Activated CD8-positive, alpha-beta memory T cell treated with anti-CD3 and anti-CD28 coated beads, Interleukin-2, amount 10 ng/mL, durations not matched to agents 7 days and 5 days (primary cell): ENCODE measurements at regions not wholly inside any gene's neighbourhood (a gene's known extent, or its start where the extent isn't known, plus 50 kb on each side); places are given as distances from the start of the nearest gene placed in this dataset.

ENCODE experiments used
- ATAC-seq: fragments of 150-1000 bp; cut with Tn5 transposase; one replicate; pipeline ENCODE4 v1.10.0; 2021; ENCODE audit warnings: moderate library complexity
- CTCF ChIA-PET: fragments of 350-600 bp; sonication (Branson Sonifier 250); formaldehyde crosslinking; loops from one replicate; lab custom pipeline; 2021; ENCODE audit warnings: antibody characterized with exemption; lab: Charles Lee
- DNase-seq: peaks from one replicate; pipeline ENCODE4 v3.0.0-alpha.2; 2020
- H3K27ac Mint-ChIP-seq: one replicate; pipeline ENCODE4 v1.8.0; 2021; ENCODE audit warnings: mild to moderate bottlenecking, mixed read lengths
- H3K27me3 Mint-ChIP-seq: one replicate; pipeline ENCODE4 v1.8.0; 2021; ENCODE audit warnings: mixed read lengths
- H3K36me3 Mint-ChIP-seq: one replicate; pipeline ENCODE4 v1.8.0; 2021; ENCODE audit warnings: mild to moderate bottlenecking, mixed read lengths
- H3K4me1 Mint-ChIP-seq: one replicate; pipeline ENCODE4 v1.8.0; 2021; ENCODE audit warnings: mixed read lengths
- H3K4me3 Mint-ChIP-seq: one replicate; pipeline ENCODE4 v1.8.0; 2021; ENCODE audit warnings: mild to moderate bottlenecking, moderate library complexity, mixed read lengths
- H3K9me3 Mint-ChIP-seq: one replicate; pipeline ENCODE4 v1.8.0; 2022; ENCODE audit warnings: low read depth, mixed read lengths

DNA sequence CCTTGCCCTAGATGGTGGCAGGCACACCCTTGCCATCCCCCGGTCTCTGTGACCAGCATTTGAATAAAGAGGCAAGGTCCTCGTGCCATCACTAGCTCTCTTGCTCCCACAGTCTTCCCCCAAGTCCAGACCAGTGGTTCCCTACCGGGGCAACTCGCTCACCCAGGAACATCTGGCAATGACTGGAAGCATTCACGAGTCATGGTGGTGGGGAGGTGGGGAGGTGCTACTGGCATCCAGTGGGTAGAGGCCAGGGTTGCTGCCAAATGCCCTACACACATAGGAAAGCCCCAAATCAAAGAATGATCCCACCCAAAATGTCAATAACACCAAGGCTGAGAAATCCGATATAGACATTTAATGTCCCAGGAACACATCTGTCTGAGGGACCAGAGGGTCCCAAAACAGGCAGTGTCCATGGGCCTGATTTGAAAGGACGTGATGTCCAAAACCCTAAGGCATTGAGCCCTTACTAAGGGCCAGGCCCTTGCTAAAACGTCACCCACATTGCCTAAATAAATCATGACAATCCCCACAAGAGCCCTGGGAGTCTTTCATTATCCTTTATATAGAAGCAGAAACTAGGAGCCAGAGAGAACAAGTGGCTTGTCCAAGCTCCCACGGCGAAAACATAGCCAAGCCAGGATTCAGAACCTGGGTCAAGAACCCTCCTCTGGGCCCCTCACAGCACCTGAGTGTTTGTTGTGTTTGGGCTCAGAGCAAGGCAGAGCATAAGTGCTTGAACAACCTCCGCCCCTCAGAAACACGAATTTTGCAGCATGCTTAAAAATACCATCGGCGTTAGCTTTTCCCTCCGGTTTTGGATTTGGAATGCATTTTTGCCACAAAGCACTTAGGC is 119.3 kb upstream of the WWC1 start:
- CTCF ChIA-PET, result no interaction called here
- no peak for ATAC-seq
- no peak overlapping the region for H3K4me3 Mint-ChIP-seq
- no peaks in the 10 kb centered on the region for H3K9me3 Mint-ChIP-seq
- no peak for DNase-seq
- no peaks in the 10 kb centered on the region for H3K27me3 Mint-ChIP-seq
- H3K36me3 Mint-ChIP-seq, result no peaks in the 10 kb centered on the region
- no peak overlapping the region for H3K27ac Mint-ChIP-seq
- no peaks in the 10 kb centered on the region for H3K4me1 Mint-ChIP-seq

DNA sequence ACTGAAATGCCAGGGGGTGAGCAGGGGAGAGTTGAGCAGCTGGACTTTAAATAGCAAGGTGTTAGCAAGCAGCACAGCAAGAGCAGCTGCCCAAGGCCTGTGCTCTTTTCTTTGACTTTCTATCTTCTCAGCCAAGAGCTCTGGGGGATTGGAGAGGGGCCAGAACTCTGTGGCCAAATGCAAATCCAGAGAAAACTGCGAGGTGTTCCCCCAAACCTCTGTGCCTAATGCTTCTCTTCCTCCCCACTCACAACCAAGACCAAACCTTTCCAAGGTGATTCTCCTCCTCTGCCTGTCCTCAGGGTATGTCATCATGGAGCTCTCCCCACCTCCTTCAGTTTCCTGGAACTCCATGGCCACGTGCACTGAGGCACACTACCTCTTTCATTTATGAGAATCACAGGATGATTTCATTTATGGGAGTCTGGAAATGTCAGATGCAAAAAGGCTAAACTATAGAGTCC is 118.7 kb upstream of the WWC1 start:
- H3K9me3 Mint-ChIP-seq, result no peaks in the 10 kb centered on the region
- no peaks in the 10 kb centered on the region for H3K27me3 Mint-ChIP-seq
- no peak for ATAC-seq
- DNase-seq, result no peak
- H3K4me3 Mint-ChIP-seq, result no peak overlapping the region
- CTCF ChIA-PET, result no interaction called here
- H3K27ac Mint-ChIP-seq, result no peak overlapping the region
- H3K4me1 Mint-ChIP-seq, result no peaks in the 10 kb centered on the region
- H3K36me3 Mint-ChIP-seq, result no peaks in the 10 kb centered on the region

GRCh38 chr5:168174376-168174775 is 117.1 kb upstream of the WWC1 start:
- no peaks in the 10 kb centered on the region for H3K36me3 Mint-ChIP-seq
- no peak overlapping the region for H3K4me3 Mint-ChIP-seq
- no peaks in the 10 kb centered on the region for H3K9me3 Mint-ChIP-seq
- DNase-seq, result no peak
- no peaks in the 10 kb centered on the region for H3K27me3 Mint-ChIP-seq
- ATAC-seq, result no peak
- CTCF ChIA-PET, result no interaction called here
- H3K27ac Mint-ChIP-seq, result no peak overlapping the region
- no peaks in the 10 kb centered on the region for H3K4me1 Mint-ChIP-seq

- no peak for DNase-seq
- Mint-ChIP-seq H3K4me1 (no peaks in the 10 kb centered on the region), H3K4me3 (no peak overlapping the region), H3K36me3 (no peaks in the 10 kb centered on the region), H3K27me3 (no peaks in the 10 kb centered on the region), H3K9me3 (no peaks in the 10 kb centered on the region), H3K27ac (no peak overlapping the region)
- CTCF ChIA-PET, result no interaction called here
- no peak for ATAC-seq
Measured at GRCh38 chr5:168176251-168176650, 115.2 kb upstream of the WWC1 start.

DNA sequence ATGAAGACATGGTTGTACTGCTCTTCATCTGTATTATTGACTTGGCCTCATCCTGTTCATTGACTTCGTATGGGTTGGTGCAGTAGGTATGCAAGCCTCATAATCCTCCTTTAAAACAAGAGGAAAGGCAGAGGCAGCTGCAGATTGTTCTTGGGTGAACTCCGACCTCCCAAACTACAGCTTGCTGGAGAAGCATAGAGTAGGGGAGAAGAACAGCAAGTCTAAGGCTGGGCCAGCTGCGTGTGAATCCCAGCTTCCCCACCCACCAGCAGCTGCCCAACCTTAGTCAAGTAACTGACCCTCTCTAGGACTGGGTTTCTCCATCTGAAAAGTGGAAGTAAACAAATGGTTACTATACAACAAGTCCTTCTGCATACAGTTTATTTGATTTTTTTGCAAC is 114.5 kb upstream of the WWC1 start:
- Mint-ChIP-seq H3K4me1 (no peaks in the 10 kb centered on the region), H3K36me3 (no peaks in the 10 kb centered on the region)
- CTCF ChIA-PET, result no interaction called here

GRCh38 chr5:168177831-168178450 is 113.5 kb upstream of the WWC1 start:
- H3K27me3 Mint-ChIP-seq, result no peaks in the 10 kb centered on the region
- no peaks in the 10 kb centered on the region for H3K9me3 Mint-ChIP-seq
- H3K36me3 Mint-ChIP-seq, result no peaks in the 10 kb centered on the region
- DNase-seq (no peak), ATAC-seq (no peak)
- H3K27ac Mint-ChIP-seq, result no peak overlapping the region
- no peaks in the 10 kb centered on the region for H3K4me1 Mint-ChIP-seq
- H3K4me3 Mint-ChIP-seq, result no peak overlapping the region
- CTCF ChIA-PET, result no interaction called here

More for the DNA sequence above, 114.5 kb upstream of the WWC1 start:
- DNase-seq, result no peak
- H3K27ac Mint-ChIP-seq, result no peak overlapping the region
- no peaks in the 10 kb centered on the region for H3K9me3 Mint-ChIP-seq
- no peak overlapping the region for H3K4me3 Mint-ChIP-seq
- ATAC-seq, result no peak
- no peaks in the 10 kb centered on the region for H3K27me3 Mint-ChIP-seq

GRCh38 chr5:168179192-168179593 is 112.3 kb upstream of the WWC1 start:
- Mint-ChIP-seq H3K4me3 (no peak overlapping the region), H3K36me3 (no peaks in the 10 kb centered on the region), H3K27me3 (no peaks in the 10 kb centered on the region), H3K4me1 (no peaks in the 10 kb centered on the region), H3K9me3 (no peaks in the 10 kb centered on the region), H3K27ac (no peak overlapping the region)
- DNase-seq (no peak), ATAC-seq (no peak)
- CTCF ChIA-PET, result no interaction called here

DNA sequence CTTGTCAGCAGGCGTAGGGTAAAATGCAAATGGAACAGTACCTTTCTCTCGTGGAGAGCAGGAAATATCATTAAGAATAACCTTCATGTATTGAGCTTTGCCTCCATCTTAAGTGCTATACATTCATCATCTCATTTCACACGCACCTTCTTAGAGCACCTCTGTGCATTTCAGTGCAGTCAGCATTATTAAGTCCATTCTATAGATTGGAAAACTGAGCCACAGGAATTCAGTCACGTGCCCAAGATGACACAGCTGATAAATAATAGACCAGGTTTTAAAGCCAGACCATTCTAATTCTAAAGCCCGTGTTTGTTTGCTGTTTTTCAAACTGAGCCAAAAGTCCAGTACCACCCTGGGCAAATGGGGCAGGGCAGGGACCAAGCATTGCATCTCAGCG is 109.2 kb upstream of the WWC1 start:
- ATAC-seq (no peak), DNase-seq (no peak)
- Mint-ChIP-seq H3K36me3 (no peaks in the 10 kb centered on the region), H3K4me1 (no peaks in the 10 kb centered on the region), H3K27me3 (no peaks in the 10 kb centered on the region), H3K9me3 (no peaks in the 10 kb centered on the region), H3K27ac (no peak overlapping the region), H3K4me3 (no peak overlapping the region)
- CTCF ChIA-PET, result no interaction called here

GRCh38 chr5:168184103-168184502 is 107.3 kb upstream of the WWC1 start:
- Mint-ChIP-seq H3K27me3 (no peaks in the 10 kb centered on the region), H3K36me3 (no peaks in the 10 kb centered on the region), H3K27ac (no peak overlapping the region), H3K4me3 (no peak overlapping the region), H3K4me1 (no peaks in the 10 kb centered on the region), H3K9me3 (no peaks in the 10 kb centered on the region)
- CTCF ChIA-PET, result no interaction called here
- DNase-seq, result no peak
- ATAC-seq, result no peak

GRCh38 chr5:168186289-168187074 is 105.0 kb upstream of the WWC1 start:
- Mint-ChIP-seq H3K4me3 (no peak overlapping the region), H3K27me3 (no peaks in the 10 kb centered on the region), H3K4me1 (no peaks in the 10 kb centered on the region), H3K27ac (no peak overlapping the region), H3K36me3 (no peaks in the 10 kb centered on the region), H3K9me3 (no peaks in the 10 kb centered on the region)
- CTCF ChIA-PET, result no interaction called here
- ATAC-seq (no peak), DNase-seq (no peak)

DNA sequence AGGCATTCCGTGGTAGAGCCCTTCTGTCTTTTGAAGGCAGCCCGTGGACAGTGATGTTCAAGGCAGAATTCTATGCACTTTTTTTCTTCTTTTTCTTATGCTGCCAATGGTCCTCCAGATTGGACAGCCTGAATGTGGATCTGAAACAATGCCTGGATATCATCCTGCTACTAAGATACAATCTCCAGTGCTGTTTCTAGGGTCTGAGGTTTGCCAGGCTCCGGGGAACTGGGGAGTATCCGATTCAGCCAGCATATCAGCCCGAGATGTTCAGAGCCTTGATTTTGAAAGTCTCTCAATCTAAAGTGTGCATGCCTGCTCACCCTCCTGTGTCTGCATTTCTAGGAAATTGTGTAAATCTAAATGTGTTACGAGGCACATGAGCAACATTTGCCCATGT is 103.8 kb upstream of the WWC1 start:
- Mint-ChIP-seq H3K36me3 (no peaks in the 10 kb centered on the region), H3K4me1 (no peaks in the 10 kb centered on the region), H3K27me3 (peaks cover 2% of the 10 kb centered on the region), H3K9me3 (no peaks in the 10 kb centered on the region), H3K4me3 (no peak overlapping the region), H3K27ac (no peak overlapping the region)
- CTCF ChIA-PET, result no interaction called here
- ATAC-seq (no peak), DNase-seq (no peak)

DNA sequence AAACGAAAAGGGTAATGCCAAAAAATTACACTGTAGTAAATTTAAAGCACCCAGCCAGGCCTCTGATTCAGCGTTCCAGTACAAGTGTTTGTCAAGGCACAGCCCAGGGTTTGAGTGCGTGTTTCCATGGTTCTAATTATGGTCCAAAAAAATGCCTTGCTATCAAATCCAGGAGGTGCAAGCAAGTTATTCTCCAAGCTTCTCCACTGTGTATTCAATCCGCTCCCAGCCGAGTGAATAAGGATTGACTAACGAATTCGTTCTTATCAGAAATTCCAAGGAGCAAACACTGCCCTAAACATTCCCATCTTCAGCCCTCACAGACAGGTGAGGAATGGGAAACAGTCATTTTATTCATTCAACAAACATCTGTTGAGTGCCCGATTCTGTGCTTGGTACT is 103.3 kb upstream of the WWC1 start:
- H3K27ac Mint-ChIP-seq, result no peak overlapping the region
- no peak overlapping the region for H3K4me3 Mint-ChIP-seq
- no peaks in the 10 kb centered on the region for H3K36me3 Mint-ChIP-seq
- H3K9me3 Mint-ChIP-seq, result no peaks in the 10 kb centered on the region
- DNase-seq (no peak), ATAC-seq (no peak)
- no peaks in the 10 kb centered on the region for H3K4me1 Mint-ChIP-seq
- peaks cover 2% of the 10 kb centered on the region for H3K27me3 Mint-ChIP-seq
- CTCF ChIA-PET, result no interaction called here

- no peaks in the 10 kb centered on the region for H3K9me3 Mint-ChIP-seq
- peaks cover 2% of the 10 kb centered on the region for H3K27me3 Mint-ChIP-seq
- H3K27ac Mint-ChIP-seq, result no peak overlapping the region
- DNase-seq (no peak), ATAC-seq (no peak)
- CTCF ChIA-PET, result no interaction called here
- no peaks in the 10 kb centered on the region for H3K4me1 Mint-ChIP-seq
- no peak overlapping the region for H3K4me3 Mint-ChIP-seq
- H3K36me3 Mint-ChIP-seq, result no peaks in the 10 kb centered on the region
Measured at GRCh38 chr5:168192120-168192519, 99.3 kb upstream of the WWC1 start.
